H9 (cell line): ENCODE measurements at regions not wholly inside any gene's neighbourhood (a gene's known extent, or its start where the extent isn't known, plus 50 kb on each side); places are given as distances from the start of the nearest gene placed in this dataset.

Experiments
- DNase-seq: peaks from one replicate; pipeline ENCODE4 v3.0.0-alpha.2; 2017
- H2AFZ ChIP-seq: one replicate; pipeline ENCODE4 v1.6.1; 2013; ENCODE audit warnings: mild to moderate bottlenecking, low read length, control low read depth, moderate library complexity
- H2AK5ac ChIP-seq: 2 replicates; pipeline ENCODE4 v1.6.1; 2013; ENCODE audit warnings: low read length, control low read depth, mixed read lengths; ENCODE audit not compliant: insufficient read length
- H2BK120ac ChIP-seq: one replicate; pipeline ENCODE4 v1.6.1; 2013; ENCODE audit warnings: low read depth, mild to moderate bottlenecking, low read length, control low read depth, inconsistent platforms; ENCODE audit not compliant: poor library complexity, severe bottlenecking
- H2BK12ac ChIP-seq: 2 replicates; pipeline ENCODE4 v1.6.1; 2013; ENCODE audit warnings: low read length, control low read depth, mixed read lengths, low read depth; ENCODE audit not compliant: insufficient read length
- H2BK15ac ChIP-seq: 2 replicates; pipeline ENCODE4 v1.6.1; 2013; ENCODE audit warnings: low read depth, low read length, control low read depth
- H2BK20ac ChIP-seq: one replicate; pipeline ENCODE4 v1.6.1; 2013; ENCODE audit warnings: low read depth, mild to moderate bottlenecking, low read length, control low read depth, inconsistent platforms; ENCODE audit not compliant: poor library complexity, severe bottlenecking
- H2BK5ac ChIP-seq: 2 replicates; pipeline ENCODE4 v1.6.1; 2013; ENCODE audit warnings: low read length, control low read depth, mixed read lengths; ENCODE audit not compliant: insufficient read length
- H3K14ac ChIP-seq: 2 replicates; pipeline ENCODE4 v1.6.1; 2013; ENCODE audit warnings: low read length, control low read depth; ENCODE audit not compliant: insufficient read depth
- H3K18ac ChIP-seq: 2 replicates; pipeline ENCODE4 v1.6.1; 2013; ENCODE audit warnings: low read depth, mild to moderate bottlenecking, mixed read lengths, low read length, control low read depth; ENCODE audit not compliant: insufficient read length
- H3K23ac ChIP-seq: 2 replicates; pipeline ENCODE4 v1.6.1; 2013; ENCODE audit warnings: low read length, control low read depth, mixed read lengths, low read depth; ENCODE audit not compliant: insufficient read length
- H3K23me2 ChIP-seq: 2 replicates; pipeline ENCODE4 v1.6.1; 2013; ENCODE audit warnings: low read depth, mild to moderate bottlenecking, mixed read lengths, low read length, control low read depth; ENCODE audit not compliant: insufficient read length, poor library complexity, severe bottlenecking
- H3K27ac ChIP-seq: 2 replicates; pipeline ENCODE4 v1.5.1; 2013; ENCODE audit warnings: low read length, control low read depth, mixed read lengths, low read depth; ENCODE audit not compliant: insufficient read length
- H3K27me3 ChIP-seq: 2 replicates; pipeline ENCODE4 v1.6.1; 2013; ENCODE audit warnings: low read length, control low read depth, inconsistent platforms; ENCODE audit not compliant: insufficient read depth
- H3K4ac ChIP-seq: 2 replicates; pipeline ENCODE4 v1.6.1; 2013; ENCODE audit warnings: low read depth, mild to moderate bottlenecking, control low read depth, inconsistent platforms, low read length, moderate library complexity
- H3K4me1 ChIP-seq: 2 replicates; pipeline ENCODE4 v1.6.1; 2013; ENCODE audit warnings: low read length, control low read depth, inconsistent platforms; ENCODE audit not compliant: insufficient read depth
- H3K4me2 ChIP-seq: 2 replicates; pipeline ENCODE4 v1.6.1; 2013; ENCODE audit warnings: low read length, control low read depth, mixed read lengths; ENCODE audit not compliant: insufficient read length, insufficient read depth
- H3K56ac ChIP-seq: 2 replicates; pipeline ENCODE4 v1.6.1; 2013; ENCODE audit warnings: low read depth, mild to moderate bottlenecking, mixed read lengths, low read length, control low read depth; ENCODE audit not compliant: insufficient read length
- H3K79me1 ChIP-seq: 2 replicates; pipeline ENCODE4 v1.6.1; 2013; ENCODE audit warnings: low read depth, mild to moderate bottlenecking, moderate library complexity, low read length, control low read depth, inconsistent platforms; ENCODE audit not compliant: insufficient read depth, poor library complexity, severe bottlenecking
- H3K79me2 ChIP-seq: 2 replicates; pipeline ENCODE4 v1.6.1; 2013; ENCODE audit warnings: low read length, control low read depth, inconsistent platforms; ENCODE audit not compliant: insufficient read depth
- H3K9ac ChIP-seq: 2 replicates; pipeline ENCODE4 v1.6.1; 2013; ENCODE audit warnings: low read length, control low read depth, mixed read lengths; ENCODE audit not compliant: insufficient read length; ENCODE audit errors: extremely low read depth
- H3K9me3 ChIP-seq: one replicate; pipeline ENCODE4 v1.6.1; 2013; ENCODE audit warnings: low read depth, low read length, inconsistent platforms; ENCODE audit not compliant: control insufficient read depth
- H3T11ph ChIP-seq: one replicate; pipeline ENCODE4 v1.6.1; 2013; ENCODE audit warnings: mild to moderate bottlenecking, low read length, control low read depth, inconsistent platforms
- H4K20me1 ChIP-seq: one replicate; pipeline ENCODE4 v1.6.1; 2013; ENCODE audit not compliant: control insufficient read depth, insufficient read length, insufficient read depth
- H4K5ac ChIP-seq: 2 replicates; pipeline ENCODE4 v1.6.1; 2013; ENCODE audit warnings: low read depth, mild to moderate bottlenecking, mixed read lengths, low read length, control low read depth; ENCODE audit not compliant: insufficient read length
- H4K8ac ChIP-seq: replicated peaks from 2 replicates; pipeline ENCODE4 v1.6.1; 2013; ENCODE audit warnings: low read length, control low read depth, mixed read lengths, low read depth; ENCODE audit not compliant: insufficient read length
- H4K91ac ChIP-seq: 2 replicates; pipeline ENCODE4 v1.6.1; 2013; ENCODE audit warnings: low read depth, mild to moderate bottlenecking, moderate library complexity, mixed read lengths, low read length, control low read depth; ENCODE audit not compliant: insufficient read length
- H3K27ac Mint-ChIP-seq, 3 experiments: 2 replicates in 2 of 3; 3 replicates in 1 of 3; pipeline ENCODE4 v1.8.0; 2020 to 2021; ENCODE audit warnings: mixed read lengths in 3 of 3, mild to moderate bottlenecking in 1 of 3, moderate library complexity in 1 of 3
- H3K27me3 Mint-ChIP-seq: 2 replicates; pipeline ENCODE4 v1.8.0; 2021; ENCODE audit warnings: low read depth, mild to moderate bottlenecking, moderate library complexity, mixed read lengths
- H3K36me3 Mint-ChIP-seq, 3 experiments: 2 replicates in 2 of 3; 3 replicates in 1 of 3; pipeline ENCODE4 v1.8.0; 2020 to 2021; ENCODE audit warnings: low read depth in 3 of 3, mixed read lengths in 3 of 3; ENCODE audit not compliant: insufficient read depth in 1 of 3
- H3K4me1 Mint-ChIP-seq, 2 experiments: 2 replicates each; pipeline ENCODE4 v1.8.0; 2020; ENCODE audit warnings: mixed read lengths in 2 of 2
- H3K4me3 Mint-ChIP-seq, 2 experiments: 2 replicates in 1 of 2; 3 replicates in 1 of 2; pipeline ENCODE4 v1.8.0; 2020 to 2021; ENCODE audit warnings: mild to moderate bottlenecking in 2 of 2, mixed read lengths in 2 of 2, moderate library complexity in 1 of 2
- H3K9me3 Mint-ChIP-seq, 2 experiments: 2 replicates in 1 of 2; 3 replicates in 1 of 2; pipeline ENCODE4 v1.8.0; 2020; ENCODE audit warnings: mild to moderate bottlenecking in 2 of 2, mixed read lengths in 2 of 2, moderate library complexity in 1 of 2
- CTCF ChIP-seq: fragments of 200-600 bp; sonication (generic); conservative IDR thresholded peaks from 3 replicates; pipeline ENCODE4 v1.8.0; 2021; ENCODE audit warnings: antibody characterized with exemption, mild to moderate bottlenecking
- WGBS: extraction: QIAGEN DNeasy Blood & Tissue Kit; methylation state at CpG from one replicate; pipeline ENCODE4 v1.1.7; 2013; ENCODE audit warnings: missing lambda C conversion rate, low lambda C conversion rate, mixed read lengths; ENCODE audit not compliant: insufficient read length; ENCODE audit errors: extremely low coverage; 5-methylcytosine and 5-hydroxymethylcytosine counted together

DNA sequence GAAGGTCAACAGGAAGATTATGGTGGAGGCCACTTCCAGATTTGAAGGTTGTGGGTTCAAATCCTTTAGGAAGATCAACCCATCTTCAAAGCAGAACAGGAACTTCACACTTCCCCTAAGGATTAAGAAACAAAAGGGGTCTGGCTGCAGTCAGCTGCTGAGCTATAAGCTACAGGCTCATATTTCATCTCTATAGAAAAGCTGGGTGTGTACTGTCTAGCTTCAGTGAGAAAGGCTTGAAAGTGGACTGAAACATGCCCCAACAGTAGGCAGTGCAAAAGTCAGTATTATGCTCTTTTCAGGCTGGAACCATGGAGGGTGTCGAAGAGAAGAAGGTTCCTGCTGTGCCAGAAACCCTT is 60.1 kb upstream of the SPDEF start:
- Histone ChIP-seq H2BK5ac (no peak overlapping the region), H3K27me3 (no peaks in the 10 kb centered on the region), H3K56ac (no peak overlapping the region), H4K20me1 (no peaks in the 10 kb centered on the region), H3K23me2 (no peaks in the 10 kb centered on the region), H4K8ac (no peak overlapping the region), H3K23ac (no peak overlapping the region), H3K79me2 (no peaks in the 10 kb centered on the region; the same call in 1 of the 2 replicates), H3K79me1 (peaks cover 3% of the 10 kb centered on the region), H2AFZ (no peak overlapping the region), H3K9me3 (no peaks in the 10 kb centered on the region), H3K9ac (no peak overlapping the region), H3K27ac (no peak overlapping the region), H2AK5ac (no peak overlapping the region), H2BK20ac (no peak overlapping the region), H2BK120ac (no peak overlapping the region), H3K4ac (no peak overlapping the region), H4K91ac (no peak overlapping the region), H3T11ph (no peak overlapping the region), H3K4me2 (no peak overlapping the region), H2BK15ac (no peak overlapping the region), H3K14ac (no peak overlapping the region), H4K5ac (no peak overlapping the region), H3K18ac (no peak overlapping the region), H2BK12ac (no peak overlapping the region), H3K4me1 (no peaks in the 10 kb centered on the region)
- Mint-ChIP-seq H3K36me3 (peaks cover 0 to 2% (median 0%) of the 10 kb centered on the region in 3 experiments; a peak in 1 of 7 replicates), H3K4me1 (peaks cover 4 to 13% of the 10 kb centered on the region in 2 experiments), H3K4me3 (no peak overlapping the region), H3K27ac (no peak overlapping the region), H3K27me3 (no peaks in the 10 kb centered on the region), H3K9me3 (no peaks in the 10 kb centered on the region)
- DNase-seq, result no peak
- WGBS, result no CpG with 5 or more reads among the region's 1 CpG
- no peak for TF ChIP-seq CTCF
